ENCODE measurements at regions not wholly inside any gene's neighbourhood (a gene's known extent, or its start where the extent isn't known, plus 50 kb on each side); places are given as distances from the start of the nearest gene placed in this dataset.

- no peak overlapping the region for H3K4me3 ChIP-seq (replicated peaks in 1 of 2; ENCODE audit: low read depth in 1 of 2, low read length in 2 of 2)
- no peak overlapping the region for H3K9ac ChIP-seq (ENCODE audit: low read length)
- H3K4me2 ChIP-seq (ENCODE audit: low read length), result no peak overlapping the region
- intact Hi-C loops (cut with micrococcal nuclease), result loop anchor here (1.0 kb wide), 1 partner anchor 36 kb away; no protein-coding TSS in a partner anchor
- ChIA-PET RAD21 (ENCODE audit: low non-redundant PET in 1 of 2, low total read pairs in 2 of 2, uncharacterized antibody in 2 of 2, unreplicated experiment in 2 of 2) (no interaction called here), CTCF (no interaction called here), POLR2A (no interaction called here)
- no peaks in the 10 kb centered on the region for H3K4me1 ChIP-seq (ENCODE audit: control insufficient read depth in 1 of 2, insufficient read depth in 2 of 2, low read length in 2 of 2)
- peaks cover 26% of the 10 kb centered on the region; the same call in 1 of the 2 replicates for H3K27me3 ChIP-seq (ENCODE audit: insufficient read depth, low read length)
- no peaks in the 10 kb centered on the region for H3K9me3 ChIP-seq (ENCODE audit: control insufficient read depth in 1 of 2, insufficient read depth in 1 of 2, low read depth in 1 of 2, low read length in 2 of 2)
- H4K20me1 ChIP-seq (ENCODE audit: insufficient read depth), result no peaks in the 10 kb centered on the region
- no peak for ATAC-seq
- no TSS peak for BruUV-seq (replicated peaks)
- DNase-seq (ENCODE audit: low read depth, low spot score), result no peak
- no peaks in the 10 kb centered on the region for H3K79me2 ChIP-seq (ENCODE audit: insufficient read depth, low read length)
- no peak overlapping the region for H3K27ac ChIP-seq (ENCODE audit: low read depth, low read length)
- H3K9me2 ChIP-seq (ENCODE audit: insufficient read depth), result no peaks in the 10 kb centered on the region
- no peaks in the 10 kb centered on the region for H3K36me3 ChIP-seq (ENCODE audit: control insufficient read depth in 1 of 2, insufficient read depth in 2 of 2, low read length in 2 of 2)
- TF ChIP-seq ZBTB33 (IDR thresholded peaks at IDR 0.05; ENCODE audit: extremely low read depth, insufficient replicate concordance, low read length) (no peak), ZFX (IDR thresholded peaks at IDR 0.05) (no peak)
- H2AFZ ChIP-seq (ENCODE audit: low read depth, low read length, poor library complexity, severe bottlenecking), result no peak overlapping the region
Observed at GRCh38 chr5:74334062-74334761, 306.3 kb downstream of the ENC1 start.

DNA sequence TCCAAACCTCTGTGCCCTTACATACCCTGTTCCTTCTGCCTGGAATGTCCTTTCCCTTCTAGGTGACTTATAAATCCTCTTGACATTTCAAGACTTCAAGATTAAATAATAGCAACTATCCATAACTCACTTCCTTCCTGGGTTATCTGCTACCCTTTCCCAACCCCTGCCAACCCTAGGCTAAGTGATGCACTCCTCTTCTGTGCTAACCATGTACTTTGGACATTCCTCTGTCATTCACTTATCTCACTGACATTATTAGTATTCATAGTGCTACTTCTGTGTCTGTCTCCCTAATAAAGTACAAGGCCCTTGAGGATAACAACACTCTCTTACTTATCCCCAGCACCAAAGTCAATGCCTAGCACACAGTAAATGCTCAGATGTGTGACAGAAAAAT, 307.1 kb downstream of the ENC1 start:
- ChIA-PET RAD21 (ENCODE audit: low non-redundant PET in 1 of 2, low total read pairs in 2 of 2, uncharacterized antibody in 2 of 2, unreplicated experiment in 2 of 2) (no interaction called here), POLR2A (no interaction called here), CTCF (no interaction called here)
- no peaks in the 10 kb centered on the region for H3K36me3 ChIP-seq (ENCODE audit: control insufficient read depth in 1 of 2, insufficient read depth in 2 of 2, low read length in 2 of 2)
- H3K9me3 ChIP-seq (ENCODE audit: control insufficient read depth in 1 of 2, insufficient read depth in 1 of 2, low read depth in 1 of 2, low read length in 2 of 2), result no peaks in the 10 kb centered on the region
- H3K9ac ChIP-seq (ENCODE audit: low read length), result no peak overlapping the region
- no peak overlapping the region for H3K4me2 ChIP-seq (ENCODE audit: low read length)
- H2AFZ ChIP-seq (ENCODE audit: low read depth, low read length, poor library complexity, severe bottlenecking), result no peak overlapping the region
- no peak overlapping the region for H3K4me3 ChIP-seq (replicated peaks in 1 of 2; ENCODE audit: low read depth in 1 of 2, low read length in 2 of 2)
- intact Hi-C loops (cut with micrococcal nuclease), result no loop called here
- H3K9me2 ChIP-seq (ENCODE audit: insufficient read depth), result no peaks in the 10 kb centered on the region
- H3K27me3 ChIP-seq (ENCODE audit: insufficient read depth, low read length), result peaks cover 29% of the 10 kb centered on the region; the same call in 1 of the 2 replicates
- DNase-seq (ENCODE audit: low read depth, low spot score) (no peak), ATAC-seq (no peak)
- BruUV-seq (replicated peaks), result no TSS peak
- H3K27ac ChIP-seq (ENCODE audit: low read depth, low read length), result no peak overlapping the region
- no peaks in the 10 kb centered on the region for H3K79me2 ChIP-seq (ENCODE audit: insufficient read depth, low read length)
- H4K20me1 ChIP-seq (ENCODE audit: insufficient read depth), result no peaks in the 10 kb centered on the region
- peaks cover 2 to 4% of the 10 kb centered on the region in 2 experiments for H3K4me1 ChIP-seq (ENCODE audit: control insufficient read depth in 1 of 2, insufficient read depth in 2 of 2, low read length in 2 of 2)
- TF ChIP-seq MAX (IDR thresholded peaks at IDR 0.05) (no peak), SP1 (IDR thresholded peaks at IDR 0.05; ENCODE audit: low read depth) (no peak), YY1 (IDR thresholded peaks at IDR 0.05; ENCODE audit: extremely low read depth, insufficient replicate concordance, low read depth, low read length) (no peak), POLR2AphosphoS5 (IDR thresholded peaks at IDR 0.05; ENCODE audit: low read depth, low read length) (no peak), ELF1 (IDR thresholded peaks at IDR 0.05; ENCODE audit: borderline replicate concordance, low read depth) (no peak), EZH2 (IDR thresholded peaks at IDR 0.05) (no peak), ZBTB33 (IDR thresholded peaks at IDR 0.05; ENCODE audit: extremely low read depth, insufficient replicate concordance, low read length) (no peak), CBX3 (IDR thresholded peaks at IDR 0.05; ENCODE audit: low read depth) (no peak), FOSL1 (IDR thresholded peaks at IDR 0.05; ENCODE audit: low read depth) (no peak), CEBPB (IDR thresholded peaks at IDR 0.05; ENCODE audit: low read depth) (no peak)
- TF ChIP-seq, protein P1, sequence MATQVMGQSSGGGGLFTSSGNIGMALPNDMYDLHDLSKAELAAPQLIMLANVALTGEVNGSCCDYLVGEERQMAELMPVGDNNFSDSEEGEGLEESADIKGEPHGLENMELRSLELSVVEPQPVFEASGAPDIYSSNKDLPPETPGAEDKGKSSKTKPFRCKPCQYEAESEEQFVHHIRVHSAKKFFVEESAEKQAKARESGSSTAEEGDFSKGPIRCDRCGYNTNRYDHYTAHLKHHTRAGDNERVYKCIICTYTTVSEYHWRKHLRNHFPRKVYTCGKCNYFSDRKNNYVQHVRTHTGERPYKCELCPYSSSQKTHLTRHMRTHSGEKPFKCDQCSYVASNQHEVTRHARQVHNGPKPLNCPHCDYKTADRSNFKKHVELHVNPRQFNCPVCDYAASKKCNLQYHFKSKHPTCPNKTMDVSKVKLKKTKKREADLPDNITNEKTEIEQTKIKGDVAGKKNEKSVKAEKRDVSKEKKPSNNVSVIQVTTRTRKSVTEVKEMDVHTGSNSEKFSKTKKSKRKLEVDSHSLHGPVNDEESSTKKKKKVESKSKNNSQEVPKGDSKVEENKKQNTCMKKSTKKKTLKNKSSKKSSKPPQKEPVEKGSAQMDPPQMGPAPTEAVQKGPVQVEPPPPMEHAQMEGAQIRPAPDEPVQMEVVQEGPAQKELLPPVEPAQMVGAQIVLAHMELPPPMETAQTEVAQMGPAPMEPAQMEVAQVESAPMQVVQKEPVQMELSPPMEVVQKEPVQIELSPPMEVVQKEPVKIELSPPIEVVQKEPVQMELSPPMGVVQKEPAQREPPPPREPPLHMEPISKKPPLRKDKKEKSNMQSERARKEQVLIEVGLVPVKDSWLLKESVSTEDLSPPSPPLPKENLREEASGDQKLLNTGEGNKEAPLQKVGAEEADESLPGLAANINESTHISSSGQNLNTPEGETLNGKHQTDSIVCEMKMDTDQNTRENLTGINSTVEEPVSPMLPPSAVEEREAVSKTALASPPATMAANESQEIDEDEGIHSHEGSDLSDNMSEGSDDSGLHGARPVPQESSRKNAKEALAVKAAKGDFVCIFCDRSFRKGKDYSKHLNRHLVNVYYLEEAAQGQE (IDR thresholded peaks at IDR 0.05; ENCODE audit: low read depth), result no peak
